ENCODE measurements at regions not wholly inside any gene's neighbourhood (a gene's known extent, or its start where the extent isn't known, plus 50 kb on each side); places are given as distances from the start of the nearest gene placed in this dataset.
"Not testable (repeated sequence)": the region's sequence is repeated elsewhere in the genome, so short reads cannot be mapped to it uniquely, and the experiment has no call there.

DNA sequence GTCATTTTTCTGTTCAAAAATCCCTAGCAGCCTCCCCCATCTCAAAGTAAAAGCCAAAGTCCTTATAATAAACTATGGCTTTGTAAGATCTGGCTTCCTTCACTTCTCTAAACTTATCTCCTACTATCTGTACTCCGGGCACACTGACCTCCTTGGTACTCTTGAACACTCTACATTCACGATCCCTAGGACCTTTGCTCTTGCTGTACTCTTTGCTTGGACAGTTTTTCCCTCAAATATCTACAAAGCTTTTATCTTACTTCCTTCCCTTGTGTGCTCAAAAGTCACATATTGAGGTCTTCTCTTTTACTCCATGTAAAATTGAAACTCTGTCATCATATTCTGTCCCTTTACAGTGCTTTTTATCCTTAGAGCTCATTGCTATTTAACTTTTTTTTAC is 616.6 kb downstream of the IRS1 start:
- in situ Hi-C loops (cut with HindIII; ENCODE audit: low sequenced_read_pairs) = no loop called here

DNA sequence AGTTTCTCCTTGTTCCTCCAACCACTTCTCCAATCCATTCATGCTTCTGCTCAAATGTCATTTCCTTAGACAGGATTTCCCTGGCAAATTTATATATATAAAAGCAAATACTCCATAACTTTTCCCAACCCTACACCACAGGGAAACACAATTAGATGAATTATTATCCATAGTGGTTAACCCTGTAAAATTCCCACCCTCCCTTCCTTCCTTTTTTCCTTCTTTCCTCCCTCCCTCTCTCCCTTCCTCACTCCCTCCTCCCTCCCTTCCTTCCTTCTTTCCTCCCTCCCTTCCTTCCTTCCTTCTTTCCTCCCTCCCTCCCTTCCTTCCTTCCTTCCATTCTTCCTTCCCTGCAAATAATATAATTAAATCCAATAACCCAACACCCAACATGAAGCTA is 617.7 kb downstream of the IRS1 start:
- in situ Hi-C loops (cut with HindIII; ENCODE audit: low sequenced_read_pairs) = no loop called here

DNA sequence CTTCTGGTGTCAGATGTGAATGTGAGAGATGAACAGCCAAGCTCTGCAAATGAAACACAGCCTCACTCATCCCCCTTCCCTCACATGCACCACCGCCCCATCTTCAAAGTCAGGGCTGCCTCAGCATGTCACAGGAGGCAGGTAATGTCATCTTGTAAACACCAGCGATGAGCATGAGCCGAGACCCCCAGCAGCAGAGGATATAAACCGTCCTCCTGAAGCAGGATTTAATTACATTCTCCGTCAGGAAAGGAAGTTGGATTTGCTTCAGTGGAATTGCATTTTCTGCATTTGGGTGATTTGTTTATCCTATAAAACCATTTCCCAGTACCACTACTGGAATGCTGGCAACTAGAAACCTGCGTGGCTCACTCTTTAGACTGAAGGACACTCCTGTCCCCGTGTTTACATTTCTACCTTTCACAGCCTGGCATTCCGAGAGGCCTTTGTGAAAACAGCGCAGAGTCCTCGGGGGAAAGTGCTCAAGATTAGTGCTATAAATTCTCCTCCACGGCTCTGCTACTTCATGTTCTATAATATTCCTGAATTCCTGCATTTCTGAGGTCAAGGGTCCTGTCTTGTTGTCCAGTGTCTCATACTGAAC is 619.2 kb downstream of the IRS1 start:
- in situ Hi-C loops (cut with HindIII; ENCODE audit: low sequenced_read_pairs) = no loop called here

DNA sequence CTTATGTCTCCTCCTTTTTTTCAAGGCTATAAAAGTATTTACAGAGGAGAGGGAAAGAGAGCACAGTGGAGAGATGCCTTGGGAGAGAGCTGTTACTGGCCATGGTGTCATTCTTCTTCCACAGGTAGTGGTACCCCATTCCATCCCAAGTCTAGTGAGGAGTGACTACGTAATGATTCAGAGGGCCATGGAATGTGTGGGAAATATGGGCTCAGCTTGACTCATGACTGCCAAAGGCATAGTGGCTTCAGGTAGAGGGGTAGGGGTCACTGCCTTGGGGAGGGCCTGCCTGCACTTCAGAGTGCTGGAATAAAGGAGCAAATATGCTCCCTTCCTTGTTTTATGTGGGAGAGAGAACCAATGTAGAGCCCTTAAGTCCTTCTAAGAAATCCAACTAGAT is 620.6 kb downstream of the IRS1 start:
- in situ Hi-C loops (cut with HindIII; ENCODE audit: low sequenced_read_pairs) = no loop called here

DNA sequence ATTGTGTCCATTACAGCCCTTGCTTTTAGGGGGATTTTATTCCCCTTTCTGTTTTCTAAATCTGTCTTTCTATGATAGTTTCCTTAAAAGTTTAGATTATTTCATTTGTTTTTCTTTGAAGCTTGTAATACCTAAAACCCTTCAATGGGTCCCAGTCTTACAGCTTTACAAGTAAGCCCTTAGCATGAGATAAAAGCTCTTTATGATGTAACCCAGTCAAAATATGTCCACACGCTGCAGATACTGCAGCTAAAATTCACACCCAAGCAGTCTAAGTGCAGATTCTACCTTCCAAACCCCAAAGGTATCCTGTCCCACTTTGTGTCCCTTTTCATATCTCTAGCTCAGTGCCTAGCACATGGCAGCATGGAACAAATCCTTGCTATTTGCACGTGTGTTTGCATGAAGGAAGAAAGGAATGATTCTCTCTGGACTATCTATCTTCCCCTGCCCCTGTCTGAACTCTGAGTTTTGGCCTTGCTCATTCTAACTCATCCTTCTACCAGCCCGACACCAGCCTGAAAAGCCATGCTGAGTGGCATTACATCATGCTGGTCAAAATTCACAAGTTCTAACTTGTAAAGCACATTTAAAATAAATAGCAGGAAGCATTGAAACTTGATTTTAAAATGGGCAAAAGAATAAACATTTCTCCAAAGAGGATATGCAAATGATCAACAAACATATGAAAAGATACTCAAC is 623.2 kb downstream of the IRS1 start:
- in situ Hi-C loops (cut with HindIII; ENCODE audit: low sequenced_read_pairs) = no loop called here

DNA sequence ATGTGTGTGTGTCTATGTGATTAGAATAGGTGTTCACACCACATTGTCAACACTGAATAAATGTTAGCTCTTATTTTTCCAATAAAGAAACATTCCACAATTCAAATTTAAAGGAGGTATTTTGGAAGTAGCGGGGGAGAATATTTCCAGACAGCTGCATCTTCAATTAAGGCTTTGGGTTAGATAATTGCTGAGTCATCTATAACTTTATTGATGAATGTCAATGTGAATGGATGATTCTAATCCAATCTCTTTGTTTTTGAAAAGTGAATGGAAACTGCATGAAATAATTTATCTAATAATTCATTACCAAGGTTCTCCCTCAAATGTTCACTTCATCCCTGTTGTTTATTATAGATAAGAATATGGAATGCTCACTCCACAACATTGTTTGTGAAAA is 625.2 kb downstream of the IRS1 start:
- in situ Hi-C loops (cut with HindIII; ENCODE audit: low sequenced_read_pairs) = no loop called here

DNA sequence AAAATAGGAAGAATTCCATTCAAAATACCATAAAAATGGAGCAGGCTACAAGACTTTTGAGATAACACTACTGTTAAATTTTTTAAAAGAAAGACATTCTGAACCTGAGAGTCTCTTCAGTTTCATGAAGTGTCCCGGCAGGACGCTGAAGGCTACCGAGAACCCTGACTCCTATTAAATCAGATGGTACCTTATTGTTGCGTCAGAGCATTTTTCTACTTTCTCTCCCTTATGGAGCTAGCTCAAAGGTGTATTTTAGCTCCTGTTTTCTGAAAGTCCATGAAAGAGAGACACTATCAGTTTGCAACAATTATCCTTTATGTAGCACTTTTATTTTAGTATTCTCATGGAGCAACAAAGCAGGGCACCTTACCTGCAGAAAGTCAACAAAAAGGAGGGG is 626.7 kb downstream of the IRS1 start:
- in situ Hi-C loops (cut with HindIII; ENCODE audit: low sequenced_read_pairs) = no loop called here

DNA sequence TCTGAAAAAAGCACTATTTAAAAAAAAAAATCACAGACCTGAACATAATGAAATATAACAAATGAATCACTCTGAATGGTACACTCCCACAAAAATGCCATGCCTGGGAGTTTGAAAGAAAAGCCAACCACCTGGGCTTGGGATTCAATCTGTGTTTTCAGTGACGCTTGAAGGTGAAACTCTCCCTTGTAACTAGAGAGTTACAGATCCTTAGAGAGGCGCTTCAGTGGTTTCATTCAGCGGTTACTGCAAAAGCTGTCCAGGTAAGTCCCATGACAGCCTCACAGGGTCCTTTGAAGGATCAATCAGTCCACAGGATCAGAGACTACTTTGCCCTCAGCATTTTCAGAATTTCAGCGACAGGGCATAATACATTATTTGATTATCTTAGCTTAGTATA is 627.3 kb downstream of the IRS1 start:
- in situ Hi-C loops (cut with HindIII; ENCODE audit: low sequenced_read_pairs) = no loop called here

DNA sequence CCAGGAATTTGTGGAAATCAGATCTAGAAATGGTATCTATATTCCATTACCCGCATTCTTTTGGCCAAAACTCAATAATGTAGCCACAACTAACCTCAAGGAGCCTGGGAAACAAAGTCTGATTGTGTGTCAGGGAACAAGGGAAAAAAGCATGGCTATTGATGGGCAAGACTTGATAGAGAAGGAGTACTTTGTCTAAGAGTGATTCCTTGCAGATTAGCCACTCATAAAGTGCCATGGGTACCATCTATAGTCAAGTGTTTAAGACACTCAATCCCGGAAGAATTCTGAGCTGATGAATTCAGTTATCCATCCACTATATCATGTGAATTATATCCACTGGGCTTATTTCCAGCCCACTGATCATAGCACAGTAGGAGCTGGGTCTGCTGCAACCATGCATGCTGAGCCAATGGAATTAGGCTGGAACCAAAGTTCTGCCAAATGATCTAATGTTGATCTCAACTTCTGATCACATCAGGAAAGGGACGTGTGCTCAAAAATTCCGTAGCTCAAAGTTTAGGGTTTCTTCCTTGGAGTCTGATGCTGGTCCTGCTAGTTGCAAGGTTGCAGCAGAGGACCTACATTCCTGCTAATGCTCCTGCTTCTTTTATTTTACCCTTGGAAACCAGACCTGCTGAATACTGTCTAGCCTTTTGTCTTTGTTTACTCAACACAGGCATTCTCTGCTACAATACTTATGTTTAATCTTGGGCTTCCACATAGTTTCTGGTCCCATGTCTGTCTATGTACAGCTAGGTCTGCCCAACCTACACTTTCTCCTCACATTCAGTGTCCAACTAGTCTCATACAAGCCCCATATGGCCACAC is 629.7 kb downstream of the IRS1 start:
- in situ Hi-C loops (cut with HindIII; ENCODE audit: low sequenced_read_pairs) = no loop called here

DNA sequence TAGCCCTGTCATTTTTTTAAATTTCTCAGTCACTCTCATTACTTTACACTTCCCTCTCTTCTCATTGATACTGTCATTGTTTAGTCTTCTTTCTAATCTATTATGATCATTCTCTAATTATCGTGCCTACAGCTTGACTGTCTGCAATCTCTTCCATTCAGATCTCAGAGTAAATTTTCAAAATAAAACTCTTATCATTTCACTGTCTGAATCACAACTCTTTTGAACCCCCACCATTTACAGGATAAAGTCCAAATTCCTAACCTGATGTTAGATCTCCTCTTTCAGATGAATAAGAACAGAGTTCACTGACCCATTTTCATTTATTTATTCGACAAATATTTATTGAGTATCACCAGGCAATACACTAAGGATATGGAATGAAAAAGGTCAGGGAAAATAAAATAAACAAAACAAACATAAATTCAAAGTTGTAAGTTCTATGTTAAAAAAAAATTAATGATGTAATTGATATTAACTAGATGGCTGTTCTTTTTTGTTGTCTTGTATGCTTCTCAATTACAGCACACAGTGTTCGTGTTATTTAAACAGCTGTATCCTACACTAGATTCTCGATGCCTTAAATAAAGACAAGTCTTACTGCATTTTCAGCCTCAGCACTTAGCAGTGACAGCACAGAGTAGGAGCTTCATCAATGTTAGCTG is 631.0 kb downstream of the IRS1 start:
- in situ Hi-C loops (cut with HindIII; ENCODE audit: low sequenced_read_pairs) = no loop called here

DNA sequence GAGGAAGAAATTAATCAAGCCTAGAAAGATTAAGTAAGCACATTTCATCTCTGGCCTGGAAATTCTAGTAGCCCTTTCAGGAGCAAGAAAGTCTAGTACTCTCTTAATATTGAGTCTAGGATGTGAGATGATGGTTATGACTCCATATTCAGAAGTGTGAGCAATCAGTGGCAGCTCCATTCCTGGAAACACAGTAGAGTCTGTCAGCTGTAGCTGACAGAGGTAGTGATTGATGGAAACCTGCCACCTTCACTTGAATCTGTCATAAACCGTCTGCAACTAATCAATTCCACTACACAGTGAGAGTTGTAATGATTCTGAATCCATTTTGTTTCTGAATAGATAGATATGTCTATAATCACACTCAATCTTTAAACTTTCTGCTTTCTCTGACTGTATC is 635.1 kb downstream of the IRS1 start:
- in situ Hi-C loops (cut with HindIII; ENCODE audit: low sequenced_read_pairs) = no loop called here

DNA sequence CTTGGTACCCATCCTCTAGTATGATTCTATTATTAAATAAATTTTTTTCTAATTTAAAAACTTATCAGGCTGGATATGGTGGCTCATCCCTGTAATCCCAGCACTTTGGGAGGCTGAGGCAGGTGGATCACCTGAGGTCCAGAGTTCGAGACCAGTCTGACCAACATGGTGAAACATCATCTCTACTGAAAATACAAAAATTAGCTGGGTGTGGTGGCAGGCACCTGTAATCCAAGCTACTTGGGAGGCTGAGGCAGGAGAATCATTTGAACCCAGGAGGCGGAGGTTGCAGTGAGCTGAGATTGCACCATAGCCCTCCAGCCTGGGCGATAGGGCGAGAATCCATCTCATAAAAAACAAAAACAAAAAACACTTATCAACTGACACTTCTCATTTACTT is 639.0 kb downstream of the IRS1 start:
- in situ Hi-C loops (cut with HindIII; ENCODE audit: low sequenced_read_pairs) = not testable (repeated sequence)

DNA sequence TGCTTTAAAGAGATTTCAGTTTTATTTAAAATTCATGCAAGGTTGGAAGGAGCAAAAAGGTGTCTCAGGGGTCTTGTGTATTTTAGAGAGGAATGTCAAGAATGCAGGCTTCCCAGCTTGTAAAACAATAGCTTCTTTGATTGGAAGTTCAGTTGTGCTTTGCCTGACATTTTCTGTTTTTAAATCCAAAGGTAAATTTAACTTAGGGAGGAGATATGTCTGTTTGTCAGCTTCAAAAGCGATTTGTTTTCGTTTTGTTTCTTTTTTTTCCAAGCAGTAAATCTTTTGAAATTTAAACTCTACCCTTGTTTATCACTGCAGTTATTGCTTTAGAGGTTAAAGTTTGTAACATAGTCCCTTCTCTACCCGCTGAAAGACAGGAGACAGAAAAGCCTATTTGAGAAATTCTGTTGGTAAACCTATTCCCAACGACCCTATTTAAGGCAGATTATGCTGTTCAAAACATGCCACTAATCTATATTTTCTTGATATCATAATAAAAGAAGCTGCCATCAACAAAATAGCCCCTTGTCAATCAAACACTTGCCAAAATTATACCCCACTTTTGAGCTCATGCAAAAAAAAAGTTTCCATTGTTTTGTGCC is 639.6 kb downstream of the IRS1 start:
- in situ Hi-C loops (cut with HindIII; ENCODE audit: low sequenced_read_pairs) = loop anchor here (5.0 kb wide), 1 partner anchor 38 kb away; no protein-coding TSS in a partner anchor

DNA sequence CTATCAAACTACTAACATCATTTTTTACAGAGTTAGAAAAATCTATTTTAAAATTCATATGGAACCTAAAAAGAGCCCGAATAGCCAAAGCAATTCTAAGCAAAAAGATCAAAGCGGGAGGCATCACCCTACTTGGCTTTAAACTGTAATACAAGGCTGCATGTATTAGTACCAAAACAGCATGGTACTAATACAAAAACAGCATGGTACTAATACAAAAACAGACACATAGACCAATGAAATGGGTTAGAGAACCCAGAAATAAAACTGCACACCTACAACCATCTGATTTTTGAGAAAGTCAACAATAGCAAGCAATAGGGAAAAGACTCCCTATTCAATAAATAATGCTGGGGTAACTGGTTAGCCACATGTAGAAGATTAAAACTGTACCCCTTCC is 640.7 kb downstream of the IRS1 start:
- in situ Hi-C loops (cut with HindIII; ENCODE audit: low sequenced_read_pairs) = loop anchor here (5.0 kb wide), 1 partner anchor 37 kb away; no protein-coding TSS in a partner anchor

DNA sequence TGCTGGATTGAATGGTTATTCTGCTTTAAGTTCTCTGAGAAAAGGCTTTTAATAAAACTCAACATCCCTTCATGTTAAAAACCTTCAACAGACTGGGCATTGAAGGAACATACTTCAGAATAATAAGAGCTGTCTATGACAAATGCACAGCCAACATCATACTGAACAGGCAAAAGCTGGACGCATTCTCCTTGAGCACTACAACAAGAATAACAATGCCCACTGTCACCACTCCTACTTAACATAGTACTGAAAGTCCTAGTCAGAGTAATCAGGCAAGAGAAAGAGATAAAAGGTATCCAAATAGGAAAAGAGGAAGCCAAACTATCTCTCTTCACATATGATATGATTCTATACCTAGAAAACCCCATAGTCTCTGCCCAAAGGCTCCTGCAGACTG is 641.4 kb downstream of the IRS1 start:
- in situ Hi-C loops (cut with HindIII; ENCODE audit: low sequenced_read_pairs) = loop anchor here (5.0 kb wide), 1 partner anchor 36 kb away; no protein-coding TSS in a partner anchor

DNA sequence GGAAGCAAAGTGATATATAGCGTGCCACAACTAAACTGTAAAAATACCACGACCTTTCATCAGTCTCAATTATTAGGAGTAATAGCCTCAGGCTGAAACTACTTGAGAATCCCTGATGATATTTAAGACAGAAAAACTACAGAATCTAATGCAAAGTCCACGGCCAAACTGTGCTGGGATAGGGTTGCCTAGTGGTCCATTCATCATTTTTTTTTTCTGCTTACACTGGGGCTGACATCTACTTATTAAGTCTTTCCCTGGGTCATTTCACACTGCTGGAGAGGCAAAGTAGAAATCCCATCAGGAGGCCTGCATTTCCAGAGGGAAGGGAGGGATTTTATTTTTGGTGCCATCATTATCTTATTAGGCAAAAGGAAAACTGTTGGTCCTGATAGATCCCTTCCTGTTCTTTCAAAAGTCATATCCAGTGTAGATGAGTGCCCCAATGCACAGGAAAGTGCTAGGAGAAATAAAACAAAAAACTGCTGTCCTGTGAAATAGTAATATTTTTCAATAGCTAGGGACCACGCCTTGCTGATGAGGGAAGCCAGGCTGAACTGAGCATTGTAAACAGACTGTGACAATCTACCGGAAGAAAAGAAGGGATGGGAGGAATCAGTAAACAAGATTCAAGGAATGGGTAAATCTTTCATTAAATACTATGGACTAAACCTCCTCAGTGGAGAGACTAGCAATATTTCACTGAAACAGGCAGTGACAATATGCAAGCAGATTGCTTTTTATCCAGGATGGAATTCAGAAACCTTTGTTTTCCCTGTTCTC is 644.3 kb downstream of the IRS1 start:
- in situ Hi-C loops (cut with HindIII; ENCODE audit: low sequenced_read_pairs) = loop anchor here (5.0 kb wide), 1 partner anchor 33 kb away; no protein-coding TSS in a partner anchor

DNA sequence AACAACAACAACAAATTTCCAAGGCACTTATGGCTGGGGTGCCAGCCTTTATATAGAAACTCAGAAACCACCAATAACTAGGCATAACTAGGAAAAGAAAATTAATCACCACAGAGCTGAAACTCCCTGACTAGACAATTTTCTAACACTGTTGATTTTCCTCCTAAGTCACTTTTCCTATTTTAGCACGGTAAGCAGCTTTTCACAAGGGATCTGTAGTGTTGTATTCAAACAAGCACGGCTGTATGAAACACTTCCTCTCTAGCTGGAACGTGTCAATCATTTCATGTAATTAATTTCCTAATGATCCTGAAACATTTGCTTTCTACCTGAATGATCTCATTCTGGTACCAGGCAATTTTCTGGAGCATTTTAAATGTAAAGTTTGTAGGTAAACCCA is 645.0 kb downstream of the IRS1 start:
- in situ Hi-C loops (cut with HindIII; ENCODE audit: low sequenced_read_pairs) = loop anchor here (5.0 kb wide), 1 partner anchor 32 kb away; no protein-coding TSS in a partner anchor

DNA sequence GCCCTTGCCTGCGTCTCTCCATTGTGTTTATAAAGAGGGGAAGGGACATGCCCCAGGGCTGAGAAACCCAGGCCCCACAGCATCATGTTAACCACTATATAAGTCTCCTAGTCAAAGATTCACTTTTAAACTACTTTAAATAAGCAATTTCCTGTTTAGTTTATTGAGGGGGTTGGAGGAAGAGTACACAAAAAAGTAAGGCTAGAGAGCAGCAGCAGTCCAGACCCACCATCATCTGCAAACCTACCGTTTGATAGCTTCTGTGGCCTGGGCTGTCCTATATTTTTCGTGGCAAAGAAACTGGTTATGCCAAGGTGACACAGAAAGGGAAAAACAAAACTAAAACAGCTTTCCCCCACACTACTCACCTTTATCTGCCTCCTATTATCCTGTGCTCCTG is 646.1 kb downstream of the IRS1 start:
- in situ Hi-C loops (cut with HindIII; ENCODE audit: low sequenced_read_pairs) = no loop called here

DNA sequence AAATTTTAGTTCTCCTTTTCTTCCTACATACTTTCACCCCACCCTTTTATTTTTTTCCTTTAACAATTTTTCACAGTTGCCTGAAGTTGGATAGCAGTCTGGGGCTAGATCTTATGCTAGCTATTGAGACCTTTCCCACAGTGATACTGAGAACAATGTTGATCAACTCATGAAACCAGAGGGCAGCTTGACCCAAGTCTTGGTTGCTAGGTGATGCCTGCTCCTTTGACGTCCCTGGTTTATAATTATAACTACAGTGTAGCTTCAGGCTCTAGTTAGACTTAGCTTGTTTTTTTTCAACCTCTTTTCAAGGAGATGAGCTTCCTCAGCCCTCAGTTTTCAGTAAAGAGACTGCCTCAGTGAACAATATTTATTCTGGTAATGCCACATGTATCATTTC is 648.5 kb downstream of the IRS1 start:
- in situ Hi-C loops (cut with HindIII; ENCODE audit: low sequenced_read_pairs) = no loop called here

DNA sequence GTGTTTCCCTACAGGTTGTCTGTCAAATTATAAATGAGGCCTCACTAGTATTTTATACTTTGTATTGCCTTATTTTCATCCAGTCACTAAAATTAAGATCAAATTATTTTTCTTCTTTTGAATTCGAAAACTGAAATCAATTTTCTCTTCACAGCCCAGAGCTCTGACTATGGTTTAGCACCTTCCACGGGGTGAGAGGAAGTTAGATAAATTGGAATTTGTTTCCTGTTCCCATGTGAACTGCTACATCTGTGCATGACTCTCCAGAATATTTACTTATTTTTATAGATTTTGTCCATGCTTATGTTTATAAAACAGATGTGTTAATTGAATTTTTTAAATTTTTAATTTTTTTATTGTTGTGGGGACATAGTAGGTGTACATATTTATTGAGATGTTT is 656.5 kb downstream of the IRS1 start:
- in situ Hi-C loops (cut with HindIII; ENCODE audit: low sequenced_read_pairs) = no loop called here

Data from endothelial cell of hepatic sinusoid (primary cell).